Erythroblast (primary cell): ENCODE measurements at regions not wholly inside any gene's neighbourhood (a gene's known extent, or its start where the extent isn't known, plus 50 kb on each side); places are given as distances from the start of the nearest gene placed in this dataset.
"Not testable (repeated sequence)": the region's sequence is repeated elsewhere in the genome, so short reads cannot be mapped to it uniquely, and the experiment has no call there.

Experiments used
- GATA1 ChIP-seq: IDR thresholded peaks from 2 replicates; pipeline ENCODE4 v1.6.1; 2011; ENCODE audit warnings: low read depth, mild to moderate bottlenecking, control low read depth, low read length, moderate library complexity
- POLR2A ChIP-seq: IDR thresholded peaks from 2 replicates; pipeline ENCODE4 v1.6.1; 2011; ENCODE audit warnings: mild to moderate bottlenecking, low read length

GRCh38 chr3:82542556-82542955 lies 781.1 kb upstream of the GBE1 start:
- not testable (repeated sequence) for TF ChIP-seq POLR2A, GATA1
